C4-2B (cell line): ENCODE measurements at regions not wholly inside any gene's neighbourhood (a gene's known extent, or its start where the extent isn't known, plus 50 kb on each side); places are given as distances from the start of the nearest gene placed in this dataset.

ENCODE experiments used
- CTCF ChIP-seq: fragments of 450-650 bp; conservative IDR thresholded peaks from 2 replicates; pipeline ENCODE4 v1.5.1; 2017; ENCODE audit warnings: mild to moderate bottlenecking
- ZFX ChIP-seq: fragments of 450-650 bp; IDR thresholded peaks from 2 replicates; pipeline ENCODE4 v1.6.1; 2017

DNA sequence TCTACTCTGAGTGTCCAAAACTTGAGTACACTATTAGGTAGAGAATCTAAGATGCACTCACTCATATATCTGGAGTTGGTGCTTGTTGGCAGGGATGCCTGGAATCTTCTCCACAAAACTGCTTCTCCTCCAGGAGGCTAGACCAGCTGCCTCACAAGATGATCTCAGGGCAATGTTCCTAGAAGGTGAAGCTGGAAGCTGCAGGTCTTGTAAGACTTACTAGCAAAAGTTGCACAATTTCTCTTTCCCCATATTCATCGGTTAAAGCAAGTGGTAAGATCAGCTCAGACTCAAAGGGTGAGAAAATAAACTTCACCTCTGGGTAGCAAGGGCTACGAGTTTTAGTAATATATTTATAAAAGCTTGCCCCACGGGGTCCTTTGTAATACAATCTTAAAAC is 454.4 kb upstream of the ACVR2A start:
- TF ChIP-seq CTCF = no peak
- no peak for TF ChIP-seq ZFX
